HCT116 (cell line): ENCODE measurements at regions not wholly inside any gene's neighbourhood (a gene's known extent, or its start where the extent isn't known, plus 50 kb on each side); places are given as distances from the start of the nearest gene placed in this dataset.

Source experiments
- ATAC-seq: fragments of 200-7000 bp; cut with Tn5 transposase; 2 replicates; pipeline ENCODE4 v1.9.1; 2020; ENCODE audit warnings: mild to moderate bottlenecking, moderate library complexity
- BruUV-seq: library from RNA; stranded (reverse); fragments of 400-500 nt; replicated peaks from 2 replicates; lab custom pipeline; 2021; lab: Mats Ljungman, UMichigan
- CTCF ChIA-PET: fragments of 300-600 bp; sonication (Branson Sonifier 250); formaldehyde crosslinking; loops from one replicate; lab custom pipeline; 2021; ENCODE audit warnings: antibody characterized with exemption; lab: Charles Lee
- POLR2A ChIA-PET: fragments of 300-600, 350-600 bp; sonication (Branson Sonifier 250); formaldehyde crosslinking; loops from one replicate; lab custom pipeline; 2021; ENCODE audit warnings: antibody characterized with exemption; lab: Charles Lee
- RAD21 ChIA-PET, 2 experiments: fragments of 300-600 bp; sonication (Branson Sonifier 250); formaldehyde crosslinking; loops; one replicate each; lab custom pipeline; 2023; ENCODE audit warnings: low total read pairs in 2 of 2; ENCODE audit not compliant: uncharacterized antibody in 2 of 2, unreplicated experiment in 2 of 2, low non-redundant PET in 1 of 2; lab: Charles Lee
- DNase-seq: peaks from one replicate; pipeline ENCODE4 v3.0.0-alpha.2; 2010; ENCODE audit warnings: low read depth, low spot score
- H2AFZ ChIP-seq: fragments of 200-600 bp; shearing (Covaris generic), sonication (generic); 2 replicates; pipeline ENCODE4 v1.6.1; 2017; ENCODE audit warnings: low read depth, mixed run types, mixed read lengths, antibody characterized with exemption, low read length; ENCODE audit not compliant: poor library complexity, severe bottlenecking
- H3K27ac ChIP-seq: 2 replicates; pipeline ENCODE4 v1.5.1; 2012; ENCODE audit warnings: low read depth, low read length
- H3K27me3 ChIP-seq: fragments of 200-600 bp; sonication (generic); 2 replicates; pipeline ENCODE4 v1.6.1; 2016; ENCODE audit warnings: mixed run types, low read length, mixed read lengths; ENCODE audit not compliant: insufficient read depth
- H3K36me3 ChIP-seq, 2 experiments: fragments of 200-500 bp in 1 of 2; fragments of 200-600 bp in 1 of 2; sonication (Bioruptor generic) in 1 of 2; sonication (generic) in 1 of 2; 2 replicates each; pipeline versions ENCODE4 v1.5.1 to v1.6.1; 2014 to 2016; ENCODE audit warnings: low read length in 2 of 2, inconsistent platforms in 1 of 2, mixed read lengths in 1 of 2, mixed run types in 1 of 2; ENCODE audit not compliant: insufficient read depth in 2 of 2, control insufficient read depth in 1 of 2
- H3K4me1 ChIP-seq, 2 experiments: fragments of 200-600 bp in 1 of 2; sonication (generic) in 1 of 2; 2 replicates each; pipeline versions ENCODE4 v1.5.1 to v1.6.1; 2012 to 2017; ENCODE audit warnings: low read length in 2 of 2, inconsistent platforms in 1 of 2, mild to moderate bottlenecking in 1 of 2, mixed read lengths in 1 of 2, mixed run types in 1 of 2, moderate library complexity in 1 of 2; ENCODE audit not compliant: insufficient read depth in 2 of 2, control insufficient read depth in 1 of 2
- H3K4me2 ChIP-seq: fragments of 200-600 bp; sonication (generic); 2 replicates; pipeline ENCODE4 v1.6.1; 2017; ENCODE audit warnings: mixed run types, low read length, mixed read lengths
- H3K4me3 ChIP-seq, 2 experiments: fragments of 200-600 bp in 1 of 2; sonication (generic) in 1 of 2; replicated peaks in 1 of 2; 2 replicates each; pipeline ENCODE4 v1.5.1; 2011 to 2016; ENCODE audit warnings: low read length in 2 of 2, control low read depth in 1 of 2, low read depth in 1 of 2, mild to moderate bottlenecking in 1 of 2, mixed read lengths in 1 of 2, mixed run types in 1 of 2
- H3K79me2 ChIP-seq: fragments of 200-600 bp; sonication (generic); 2 replicates; pipeline ENCODE4 v1.6.1; 2017; ENCODE audit warnings: mild to moderate bottlenecking, mixed run types, low read length, moderate library complexity, mixed read lengths; ENCODE audit not compliant: insufficient read depth
- H3K9ac ChIP-seq: fragments of 200-600 bp; sonication (generic); 2 replicates; pipeline ENCODE4 v1.6.1; 2016; ENCODE audit warnings: low read length, mixed read lengths
- H3K9me2 ChIP-seq: fragments of 200-600 bp; sonication (generic), shearing (Covaris generic); 2 replicates; pipeline ENCODE4 v1.6.1; 2017; ENCODE audit warnings: mixed run types, mild to moderate bottlenecking, moderate library complexity; ENCODE audit not compliant: insufficient read depth
- H3K9me3 ChIP-seq, 2 experiments: fragments of 200-500 bp in 1 of 2; fragments of 200-600 bp in 1 of 2; sonication (Bioruptor generic) in 1 of 2; sonication (generic) in 1 of 2; 2 replicates each; pipeline ENCODE4 v1.6.1; 2014 to 2017; ENCODE audit warnings: low read length in 2 of 2, mixed read lengths in 2 of 2, inconsistent platforms in 1 of 2, low read depth in 1 of 2, mild to moderate bottlenecking in 1 of 2, mixed run types in 1 of 2, moderate library complexity in 1 of 2; ENCODE audit not compliant: control insufficient read depth in 1 of 2, insufficient read depth in 1 of 2
- H4K20me1 ChIP-seq: fragments of 200-600 bp; sonication (generic), shearing (Covaris generic); 2 replicates; pipeline ENCODE4 v1.6.1; 2017; ENCODE audit warnings: mixed run types, mild to moderate bottlenecking, moderate library complexity; ENCODE audit not compliant: insufficient read depth
- ATF3 ChIP-seq: IDR thresholded peaks from 2 replicates; pipeline ENCODE4 v1.6.1; 2012
- EGR1 ChIP-seq: IDR thresholded peaks from 2 replicates; pipeline ENCODE4 v1.6.1; 2012; ENCODE audit warnings: low read depth
- ELF1 ChIP-seq: IDR thresholded peaks from 2 replicates; pipeline ENCODE4 v1.6.1; 2012; ENCODE audit warnings: low read depth, borderline replicate concordance
- JUND ChIP-seq: IDR thresholded peaks from 2 replicates; pipeline ENCODE4 v1.6.1; 2012
- MAX ChIP-seq: IDR thresholded peaks from 2 replicates; pipeline ENCODE4 v1.6.1; 2012
- POLR2A ChIP-seq: IDR thresholded peaks from 2 replicates; pipeline ENCODE4 v1.7.0; 2011; ENCODE audit warnings: borderline replicate concordance; ENCODE audit not compliant: insufficient read depth, insufficient read length; ENCODE audit errors: extremely low read depth
- RAD21 ChIP-seq: IDR thresholded peaks from 2 replicates; pipeline ENCODE4 v1.6.1; 2012; ENCODE audit warnings: low read depth, mild to moderate bottlenecking
- REST ChIP-seq: IDR thresholded peaks from 2 replicates; pipeline ENCODE4 v1.6.1; 2012; ENCODE audit warnings: low read depth
- SP1 ChIP-seq: IDR thresholded peaks from 2 replicates; pipeline ENCODE4 v1.6.1; 2012; ENCODE audit warnings: low read depth
- SRF ChIP-seq: IDR thresholded peaks from 2 replicates; pipeline ENCODE4 v1.6.1; 2012; ENCODE audit warnings: low read depth
- TCF7L2 ChIP-seq: IDR thresholded peaks from 2 replicates; pipeline ENCODE4 v1.7.0; 2011; ENCODE audit warnings: borderline replicate concordance, inconsistent platforms; ENCODE audit not compliant: insufficient read depth, insufficient read length; ENCODE audit errors: extremely low read depth
- YY1 ChIP-seq: IDR thresholded peaks from 2 replicates; pipeline ENCODE4 v1.6.1; 2011; ENCODE audit warnings: low read length, low read depth, moderate library complexity, mild to moderate bottlenecking; ENCODE audit not compliant: insufficient replicate concordance; ENCODE audit errors: extremely low read depth
- ZFX ChIP-seq: fragments of 450-650 bp; IDR thresholded peaks from 2 replicates; pipeline ENCODE4 v1.6.1; 2017
- intact Hi-C: fragments of 100-400 bp; cut with micrococcal nuclease; formaldehyde crosslinking; loops from 2 replicates; pipeline ENCODE4 v1.10.0; 2022

GRCh38 chr21:35268817-35269216 is 219.7 kb upstream of the RUNX1 start:
- Histone ChIP-seq H3K9ac (no peak overlapping the region), H3K4me3 (no peak overlapping the region), H4K20me1 (no peaks in the 10 kb centered on the region), H3K4me1 (peaks cover 14 to 34% of the 10 kb centered on the region in 2 experiments), H2AFZ (no peak overlapping the region), H3K27me3 (no peaks in the 10 kb centered on the region), H3K36me3 (no peaks in the 10 kb centered on the region), H3K27ac (no peak overlapping the region), H3K9me2 (no peaks in the 10 kb centered on the region), H3K79me2 (no peaks in the 10 kb centered on the region), H3K4me2 (no peak overlapping the region), H3K9me3 (no peaks in the 10 kb centered on the region)
- TF ChIP-seq SRF (no peak), REST (no peak), ELF1 (no peak), ZFX (no peak), EGR1 (no peak)
- no TSS peak for BruUV-seq
- CTCF ChIA-PET = no interaction called here
- POLR2A ChIA-PET = no interaction called here
- intact Hi-C loops = no loop called here
- RAD21 ChIA-PET = no interaction called here
- DNase-seq (no peak), ATAC-seq (no peak)

- H3K9me2 ChIP-seq = no peaks in the 10 kb centered on the region
- intact Hi-C loops = no loop called here
- H3K36me3 ChIP-seq = no peaks in the 10 kb centered on the region
- H3K27ac ChIP-seq = no peak overlapping the region
- no peaks in the 10 kb centered on the region for H3K9me3 ChIP-seq
- ATAC-seq (no peak), DNase-seq (no peak)
- ChIA-PET POLR2A (no interaction called here), CTCF (no interaction called here), RAD21 (no interaction called here)
- H3K4me2 ChIP-seq = no peak overlapping the region
- H3K79me2 ChIP-seq = no peaks in the 10 kb centered on the region
- H3K4me1 ChIP-seq = peaks cover 14 to 30% of the 10 kb centered on the region in 2 experiments
- no peaks in the 10 kb centered on the region for H3K27me3 ChIP-seq
- no TSS peak for BruUV-seq
- no peak overlapping the region for H3K9ac ChIP-seq
- no peaks in the 10 kb centered on the region for H4K20me1 ChIP-seq
- H2AFZ ChIP-seq = no peak overlapping the region
- no peak overlapping the region for H3K4me3 ChIP-seq
- TF ChIP-seq ATF3 (no peak), POLR2A (no peak), JUND (no peak), MAX (no peak), RAD21 (no peak), REST (no peak), YY1 (no peak), SP1 (no peak), TCF7L2 (no peak)
Measured at GRCh38 chr21:35268261-35268660, 219.2 kb upstream of the RUNX1 start.
